HEK293T (cell line): ENCODE measurements at regions not wholly inside any gene's neighbourhood (a gene's known extent, or its start where the extent isn't known, plus 50 kb on each side); places are given as distances from the start of the nearest gene placed in this dataset.

ENCODE experiments used
- CTCF ChIA-PET: fragments of 350-600 bp; formaldehyde crosslinking; extraction: SDS; loops from one replicate; lab custom pipeline; 2021; ENCODE audit warnings: antibody characterized with exemption, inconsistent platforms; lab: Yijun Ruan, JAX
- POLR2A ChIA-PET: fragments of 350-600 bp; formaldehyde crosslinking; extraction: SDS; loops from one replicate; lab custom pipeline; 2020; ENCODE audit warnings: antibody characterized with exemption, inconsistent platforms; lab: Yijun Ruan, JAX
- DNase-seq: peaks from one replicate; pipeline ENCODE4 v3.0.0; 2012; ENCODE audit warnings: mixed read lengths; ENCODE audit errors: extremely low spot score
- BHLHE40 ChIP-seq: fragments of 450-650 bp; IDR thresholded peaks from 2 replicates; pipeline ENCODE4 v1.6.1; 2016; ENCODE audit warnings: mild to moderate bottlenecking, moderate library complexity, borderline replicate concordance
- CTBP1 ChIP-seq: fragments of 450-650 bp; IDR thresholded peaks from 2 replicates; pipeline ENCODE4 v1.6.1; 2016; ENCODE audit warnings: borderline replicate concordance
- FOXA1 ChIP-seq: fragments of 450-650 bp; IDR thresholded peaks from 2 replicates; pipeline ENCODE4 v1.6.1; 2016; ENCODE audit warnings: mild to moderate bottlenecking
- FOXM1 ChIP-seq: fragments of 450-650 bp; IDR thresholded peaks from 2 replicates; pipeline ENCODE4 v1.6.1; 2017; ENCODE audit warnings: mild to moderate bottlenecking, borderline replicate concordance
- L3MBTL2 ChIP-seq: fragments of 450-650 bp; conservative IDR thresholded peaks from 2 replicates; pipeline ENCODE4 v1.6.1; 2016; ENCODE audit warnings: mild to moderate bottlenecking
- SP1 ChIP-seq: fragments of 450-650 bp; IDR thresholded peaks from 2 replicates; pipeline ENCODE4 v1.6.1; 2017

DNA sequence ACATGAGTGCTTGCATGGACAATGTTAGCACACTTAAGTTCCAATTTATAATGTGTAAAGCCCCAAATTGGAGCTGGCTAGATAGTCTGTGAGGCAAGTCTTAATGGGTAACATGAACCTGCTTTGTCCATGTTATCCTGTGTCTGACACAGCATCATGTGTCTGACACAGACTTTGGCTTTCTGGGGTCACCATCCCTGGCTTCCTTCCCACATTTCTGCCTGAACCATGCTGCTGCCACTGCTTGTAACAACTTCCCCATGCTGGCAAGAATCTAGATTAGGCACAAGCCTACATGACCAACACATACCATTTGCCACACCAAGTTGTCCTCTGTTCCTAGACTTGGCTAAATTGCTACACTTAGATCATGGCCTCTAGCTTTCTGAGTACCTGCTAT lies 49.8 kb upstream of the ZBTB7C start:
- DNase-seq: no peak
- POLR2A ChIA-PET: no interaction called here
- CTCF ChIA-PET: interaction anchor here (1.3 kb wide), 1 partner anchor 14 kb away, joined by 6 read pairs; no protein-coding TSS in a partner anchor
- TF ChIP-seq BHLHE40 (no peak), FOXM1 (no peak), L3MBTL2 (no peak), FOXA1 (no peak), SP1 (no peak), CTBP1 (no peak)
